Right atrium auricular region (tissue), 2 donors: ENCODE measurements at regions not wholly inside any gene's neighbourhood (a gene's known extent, or its start where the extent isn't known, plus 50 kb on each side); places are given as distances from the start of the nearest gene placed in this dataset.
"Not testable (repeated sequence)": the region's sequence is repeated elsewhere in the genome, so short reads cannot be mapped to it uniquely, and the experiment has no call there.

Experiments
- DNase-seq: peaks from one replicate; pipeline ENCODE4 v3.0.0-alpha.2; 2019; ENCODE audit warnings: low spot score
- H3K27ac ChIP-seq, 2 donors: fragments of 200-600 bp; sonication (generic); 1 replicate in 1 of 2; 2 replicates in 1 of 2; pipeline ENCODE4 v1.5.1; 2016 to 2019
- H3K27me3 ChIP-seq, 2 donors: fragments of 200-600 bp; sonication (generic); one replicate each; pipeline versions ENCODE4 v1.5.1 to v1.6.0; 2017 to 2019
- H3K36me3 ChIP-seq: fragments of 200-600 bp; sonication (generic); one replicate; pipeline ENCODE4 v1.5.1; 2016
- H3K4me1 ChIP-seq, 2 donors: fragments of 200-600 bp; sonication (generic); one replicate each; pipeline versions ENCODE4 v1.5.1 to v1.6.0; 2017 to 2019
- H3K4me3 ChIP-seq, 2 donors: fragments of 200-600 bp; sonication (generic); 1 replicate in 1 of 2; 2 replicates in 1 of 2; pipeline ENCODE4 v1.5.1; 2017 to 2019; ENCODE audit warnings: mild to moderate bottlenecking in 1 of 2, moderate library complexity in 1 of 2
- H3K9me3 ChIP-seq, 2 donors: fragments of 200-600 bp; sonication (generic); one replicate each; pipeline ENCODE4 v1.5.1; 2019
- TF ChIP-seq, protein P1 (sequence below), 2 donors: fragments of 200-600 bp; sonication (generic); IDR thresholded peaks; one replicate each; pipeline ENCODE4 v1.5.1; 2019; ENCODE audit warnings: antibody characterized with exemption in 2 of 2

DNA sequence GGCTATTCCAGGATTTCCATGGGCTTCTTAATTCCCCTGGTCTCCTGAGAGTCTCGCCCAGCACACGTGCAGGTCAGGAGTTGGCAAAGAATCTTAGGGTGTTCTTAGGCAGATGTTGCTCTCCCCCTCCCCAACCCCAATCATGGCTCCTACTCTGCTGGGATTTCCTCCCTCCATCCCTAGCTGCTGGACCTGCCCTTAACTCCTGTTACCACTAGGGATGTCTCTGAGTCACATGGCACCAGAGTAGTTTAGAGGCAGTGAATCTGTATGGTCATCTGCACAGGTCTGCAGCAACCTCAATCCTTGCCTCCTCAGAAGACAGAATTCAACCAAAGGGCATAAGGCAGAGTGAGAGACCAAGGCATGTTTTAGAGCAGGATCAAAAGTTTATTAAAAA is 51.8 kb upstream of the CHST3 start:
- no peak for DNase-seq
- Histone ChIP-seq H3K36me3 (no peaks in the 10 kb centered on the region), H3K4me3 (no peak overlapping the region), H3K9me3 (no peaks in the 10 kb centered on the region), H3K27me3 (no peaks in the 10 kb centered on the region), H3K4me1 (peaks cover 0 to 5% of the 10 kb centered on the region in 2 donors), H3K27ac (no peak overlapping the region)
- TF ChIP-seq, protein P1, sequence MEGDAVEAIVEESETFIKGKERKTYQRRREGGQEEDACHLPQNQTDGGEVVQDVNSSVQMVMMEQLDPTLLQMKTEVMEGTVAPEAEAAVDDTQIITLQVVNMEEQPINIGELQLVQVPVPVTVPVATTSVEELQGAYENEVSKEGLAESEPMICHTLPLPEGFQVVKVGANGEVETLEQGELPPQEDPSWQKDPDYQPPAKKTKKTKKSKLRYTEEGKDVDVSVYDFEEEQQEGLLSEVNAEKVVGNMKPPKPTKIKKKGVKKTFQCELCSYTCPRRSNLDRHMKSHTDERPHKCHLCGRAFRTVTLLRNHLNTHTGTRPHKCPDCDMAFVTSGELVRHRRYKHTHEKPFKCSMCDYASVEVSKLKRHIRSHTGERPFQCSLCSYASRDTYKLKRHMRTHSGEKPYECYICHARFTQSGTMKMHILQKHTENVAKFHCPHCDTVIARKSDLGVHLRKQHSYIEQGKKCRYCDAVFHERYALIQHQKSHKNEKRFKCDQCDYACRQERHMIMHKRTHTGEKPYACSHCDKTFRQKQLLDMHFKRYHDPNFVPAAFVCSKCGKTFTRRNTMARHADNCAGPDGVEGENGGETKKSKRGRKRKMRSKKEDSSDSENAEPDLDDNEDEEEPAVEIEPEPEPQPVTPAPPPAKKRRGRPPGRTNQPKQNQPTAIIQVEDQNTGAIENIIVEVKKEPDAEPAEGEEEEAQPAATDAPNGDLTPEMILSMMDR (IDR thresholded peaks at IDR 0.05): no peak

DNA sequence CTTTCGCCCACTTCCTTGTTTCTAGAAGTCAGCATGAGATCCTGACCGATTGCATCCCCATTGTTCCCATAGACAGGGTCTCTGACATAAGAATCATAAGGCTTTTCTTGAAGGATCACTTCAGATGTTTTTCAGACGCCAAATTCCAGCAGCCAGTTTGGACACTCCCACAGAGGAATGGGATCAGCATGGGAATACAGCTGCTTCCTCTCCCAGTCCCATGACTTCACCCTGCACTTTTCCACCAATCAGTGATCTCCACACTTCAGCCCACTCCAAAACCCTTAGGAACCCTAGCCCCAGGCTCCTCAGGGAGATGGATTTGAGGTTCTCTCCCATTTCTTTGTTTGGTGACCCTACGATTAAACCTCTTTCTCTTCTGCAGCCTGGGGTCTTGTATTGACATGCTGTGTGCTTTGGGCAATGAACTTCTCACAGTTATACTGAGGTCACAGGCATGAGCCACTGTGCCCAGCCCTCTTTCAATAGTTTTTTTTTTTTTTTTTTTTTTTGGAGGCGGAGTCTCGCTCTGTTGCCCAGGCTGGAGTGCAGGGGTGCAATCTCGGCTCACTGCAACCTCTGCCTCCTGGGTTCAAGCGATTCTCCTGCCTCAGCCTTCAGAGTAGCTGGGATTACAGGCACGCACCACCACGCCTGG is 52.8 kb upstream of the CHST3 start:
- TF ChIP-seq, protein P1 (IDR thresholded peaks at IDR 0.05): no peak
- H3K36me3 ChIP-seq: no peaks in the 10 kb centered on the region
- no peak for DNase-seq
- H3K27ac ChIP-seq: no peak overlapping the region
- H3K4me1 ChIP-seq: peaks cover 0 to 5% of the 10 kb centered on the region in 2 donors
- no peaks in the 10 kb centered on the region for H3K9me3 ChIP-seq
- H3K27me3 ChIP-seq: no peaks in the 10 kb centered on the region
- H3K4me3 ChIP-seq: no peak overlapping the region

DNA sequence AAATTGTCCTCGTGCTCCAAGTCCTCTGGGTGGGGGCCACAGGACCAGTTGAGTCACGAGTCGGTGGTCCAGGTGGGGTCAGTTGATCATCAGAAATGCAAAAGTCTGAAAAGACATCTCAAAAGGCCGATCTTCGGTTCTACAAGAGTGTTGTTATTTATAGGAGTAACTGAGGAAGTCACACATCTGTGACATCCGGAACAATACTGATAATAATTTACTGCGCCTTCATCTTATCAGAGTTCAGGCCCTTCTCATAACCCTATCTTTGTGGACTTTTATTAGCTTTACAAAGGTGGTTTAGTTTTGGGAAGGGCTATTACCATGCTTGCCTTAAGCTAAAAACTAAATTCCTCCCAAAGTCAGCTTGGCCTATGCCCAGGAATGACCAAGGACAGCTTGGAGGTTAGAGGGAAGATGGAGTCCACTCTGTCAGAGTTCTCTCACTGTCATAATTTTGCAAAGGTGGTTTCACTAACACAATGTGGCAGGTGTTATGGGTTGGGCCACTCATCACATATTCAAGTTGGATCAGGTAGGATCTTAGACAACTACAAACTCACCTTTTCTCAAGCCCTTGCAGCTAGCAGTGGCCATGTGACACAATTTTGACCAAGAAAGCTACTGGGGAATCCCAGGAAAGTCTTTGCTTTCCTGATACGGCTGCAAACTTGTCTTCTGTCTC is 54.7 kb upstream of the CHST3 start:
- Histone ChIP-seq H3K36me3 (no peaks in the 10 kb centered on the region), H3K4me3 (no peak overlapping the region)
- DNase-seq: no peak

DNA sequence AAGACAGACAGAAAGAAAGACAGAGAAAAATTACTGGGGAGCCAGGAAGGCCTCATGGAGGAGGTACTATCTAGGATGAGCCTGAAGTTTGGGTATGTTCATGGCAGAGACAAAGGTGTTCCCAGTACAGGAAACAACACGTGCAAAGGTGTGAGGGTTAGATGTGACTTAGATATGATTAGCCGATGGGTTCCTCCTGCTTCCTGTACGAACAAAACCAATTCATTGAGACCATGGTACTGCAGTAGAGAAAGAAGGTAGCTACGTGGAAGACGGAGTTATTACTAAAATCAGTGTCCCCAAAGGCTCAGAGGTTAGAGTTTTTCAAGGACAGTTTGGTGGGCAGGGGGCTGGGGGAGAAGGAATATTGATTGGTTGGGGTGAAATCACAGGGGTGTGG is 55.2 kb upstream of the CHST3 start:
- Histone ChIP-seq H3K9me3 (no peaks in the 10 kb centered on the region), H3K27me3 (no peaks in the 10 kb centered on the region), H3K27ac (no peak overlapping the region), H3K4me3 (no peak overlapping the region), H3K36me3 (no peaks in the 10 kb centered on the region), H3K4me1 (peaks cover 0 to 6% of the 10 kb centered on the region in 2 donors)
- TF ChIP-seq, protein P1 (IDR thresholded peaks at IDR 0.05): no peak
- no peak for DNase-seq

More for the DNA sequence above, 54.7 kb upstream of the CHST3 start:
- Histone ChIP-seq H3K27me3 (no peaks in the 10 kb centered on the region), H3K4me1 (peaks cover 0 to 5% of the 10 kb centered on the region in 2 donors), H3K27ac (no peak overlapping the region), H3K9me3 (no peaks in the 10 kb centered on the region)
- TF ChIP-seq, protein P1 (IDR thresholded peaks at IDR 0.05): no peak

DNA sequence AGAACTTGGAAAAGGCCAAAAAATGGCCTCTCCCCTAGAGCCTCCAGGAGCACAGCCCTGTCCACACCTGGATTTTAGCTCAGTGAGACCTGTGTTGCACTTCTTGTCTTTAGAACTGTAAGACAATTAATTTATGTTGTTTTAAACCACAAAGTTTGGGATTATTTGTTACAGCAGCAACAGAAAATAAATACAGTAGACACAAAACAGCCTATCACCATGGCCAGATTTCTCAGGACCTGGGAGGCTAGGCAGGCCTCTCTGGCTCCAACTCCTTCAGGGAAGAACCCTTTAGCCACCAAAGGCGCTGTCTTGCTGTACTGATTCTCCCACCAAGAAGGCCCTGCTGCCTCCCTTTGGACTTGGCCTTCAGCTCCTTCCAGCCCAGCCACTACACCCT is 54.1 kb upstream of the PSAP start:
- no peak overlapping the region for H3K4me3 ChIP-seq
- peaks cover 0 to 16% of the 10 kb centered on the region in 2 donors for H3K4me1 ChIP-seq
- TF ChIP-seq, protein P1 (IDR thresholded peaks at IDR 0.05): no peak
- no peaks in the 10 kb centered on the region for H3K36me3 ChIP-seq
- no peaks in the 10 kb centered on the region for H3K27me3 ChIP-seq
- H3K27ac ChIP-seq: no peak overlapping the region
- DNase-seq: no peak
- no peaks in the 10 kb centered on the region for H3K9me3 ChIP-seq

DNA sequence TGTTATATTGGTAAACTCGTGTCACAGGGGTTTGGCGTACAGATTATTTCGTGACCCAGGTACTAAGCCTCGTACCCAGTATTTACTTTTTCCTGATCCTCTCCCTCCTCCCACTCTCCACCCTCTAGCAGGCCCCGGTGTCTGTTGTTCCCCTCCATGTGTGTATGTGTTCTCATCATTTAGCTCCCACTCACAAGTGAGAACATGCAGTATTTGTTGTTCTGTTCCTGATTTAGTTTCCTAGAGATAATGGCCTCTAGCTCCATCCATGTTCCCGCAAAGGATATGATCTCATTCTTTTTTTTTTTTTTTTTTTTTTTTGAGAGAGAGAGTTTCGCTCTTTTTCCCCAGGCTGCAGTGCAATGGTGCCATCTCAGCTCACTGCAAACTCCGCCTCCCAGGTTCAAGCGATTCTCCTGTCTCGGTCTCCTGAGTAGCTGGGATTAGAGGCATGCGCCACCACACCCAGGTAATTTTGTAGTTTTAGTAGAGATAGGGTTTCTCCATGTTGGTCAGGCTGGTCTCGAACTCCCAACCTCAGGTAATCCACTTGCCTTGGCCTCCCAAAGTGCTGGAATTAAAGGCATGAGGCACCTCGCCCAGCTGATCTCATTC is 52.7 kb upstream of the PSAP start:
- H3K4me1 ChIP-seq: peaks cover 0 to 11% of the 10 kb centered on the region in 2 donors
- H3K36me3 ChIP-seq, DNase-seq, H3K4me3 ChIP-seq, H3K27me3 ChIP-seq, H3K9me3 ChIP-seq: not testable (repeated sequence)
- H3K27ac ChIP-seq: peak overlapping the region; percentile 32 to 72
